Neuronal stem cell (in vitro differentiated cells): ENCODE measurements at regions not wholly inside any gene's neighbourhood (a gene's known extent, or its start where the extent isn't known, plus 50 kb on each side); places are given as distances from the start of the nearest gene placed in this dataset.

Source experiments
- DNase-seq: peaks from one replicate; pipeline ENCODE4 v3.0.0-alpha.2; 2013; ENCODE audit warnings: low spot score
- H2AFZ ChIP-seq: one replicate; pipeline ENCODE4 v1.6.1; 2013; ENCODE audit warnings: mild to moderate bottlenecking, low read length, inconsistent platforms
- H2AK5ac ChIP-seq: 2 replicates; pipeline ENCODE4 v1.6.1; 2013; ENCODE audit warnings: low read depth, mild to moderate bottlenecking, inconsistent platforms, low read length, moderate library complexity, mixed read lengths
- H2BK120ac ChIP-seq: 2 replicates; pipeline ENCODE4 v1.6.1; 2013; ENCODE audit warnings: low read depth, mild to moderate bottlenecking, inconsistent platforms, low read length, moderate library complexity, mixed read lengths
- H2BK12ac ChIP-seq: one replicate; pipeline ENCODE4 v1.6.1; 2013; ENCODE audit warnings: low read length, inconsistent platforms
- H2BK15ac ChIP-seq: 2 replicates; pipeline ENCODE4 v1.6.1; 2013; ENCODE audit warnings: mild to moderate bottlenecking, low read length, inconsistent platforms, mixed read lengths
- H2BK5ac ChIP-seq: one replicate; pipeline ENCODE4 v1.6.1; 2013; ENCODE audit warnings: inconsistent platforms, mild to moderate bottlenecking, low read length, moderate library complexity
- H3K14ac ChIP-seq: one replicate; pipeline ENCODE4 v1.6.1; 2013; ENCODE audit warnings: low read length, inconsistent platforms
- H3K18ac ChIP-seq: 2 replicates; pipeline ENCODE4 v1.6.1; 2013; ENCODE audit warnings: low read length, inconsistent platforms
- H3K23ac ChIP-seq: 2 replicates; pipeline ENCODE4 v1.6.1; 2013; ENCODE audit warnings: low read depth, mild to moderate bottlenecking, mixed read lengths, low read length, inconsistent platforms; ENCODE audit not compliant: poor library complexity
- H3K27ac ChIP-seq: replicated peaks from 3 replicates; pipeline ENCODE4 v1.5.1; 2013; ENCODE audit warnings: low read length, inconsistent platforms
- H3K27me3 ChIP-seq, 3 experiments: 2 replicates each; pipeline ENCODE4 v1.6.1; 2013; ENCODE audit warnings: low read length in 3 of 3, mild to moderate bottlenecking in 2 of 3, inconsistent platforms in 1 of 3, low read depth in 1 of 3, mixed read lengths in 1 of 3, moderate library complexity in 1 of 3; ENCODE audit not compliant: control insufficient read depth in 3 of 3, insufficient read depth in 3 of 3
- H3K36me3 ChIP-seq, 2 donors: replicated peaks in 1 of 2; 2 replicates each; pipeline ENCODE4 v1.6.1; 2013; ENCODE audit warnings: low read length in 2 of 2; ENCODE audit not compliant: control insufficient read depth in 2 of 2, insufficient read depth in 2 of 2
- H3K4ac ChIP-seq: 2 replicates; pipeline ENCODE4 v1.6.1; 2013; ENCODE audit warnings: inconsistent platforms, mild to moderate bottlenecking, low read length, moderate library complexity
- H3K4me1 ChIP-seq, 2 donors: 1 replicate in 1 of 2; 2 replicates in 1 of 2; pipeline ENCODE4 v1.6.1; 2013; ENCODE audit warnings: low read length in 2 of 2, low read depth in 1 of 2; ENCODE audit not compliant: control insufficient read depth in 2 of 2, insufficient read depth in 1 of 2
- H3K4me2 ChIP-seq: one replicate; pipeline ENCODE4 v1.6.1; 2013; ENCODE audit warnings: mild to moderate bottlenecking, low read length, inconsistent platforms; ENCODE audit not compliant: insufficient read depth, poor library complexity, severe bottlenecking
- H3K4me3 ChIP-seq, 2 donors: 2 replicates each; pipeline ENCODE4 v1.5.1; 2013; ENCODE audit warnings: low read length in 2 of 2, mild to moderate bottlenecking in 2 of 2, inconsistent platforms in 1 of 2, moderate library complexity in 1 of 2
- H3K79me1 ChIP-seq: one replicate; pipeline ENCODE4 v1.6.1; 2013; ENCODE audit warnings: low read depth, mild to moderate bottlenecking, inconsistent platforms, low read length, moderate library complexity
- H3K9ac ChIP-seq: one replicate; pipeline ENCODE4 v1.6.1; 2013; ENCODE audit warnings: mild to moderate bottlenecking, low read depth, low read length, inconsistent platforms; ENCODE audit not compliant: poor library complexity
- H3K9me3 ChIP-seq, 2 donors: replicated peaks in 1 of 2; 2 replicates each; pipeline versions ENCODE3 to v1.6.1; 2013; ENCODE audit warnings: low read length in 2 of 2, mild to moderate bottlenecking in 2 of 2, inconsistent platforms in 1 of 2, low read depth in 1 of 2, mixed read lengths in 1 of 2, moderate library complexity in 1 of 2; ENCODE audit not compliant: control insufficient read depth in 2 of 2, insufficient read depth in 1 of 2
- H4K8ac ChIP-seq: one replicate; pipeline ENCODE4 v1.6.1; 2013; ENCODE audit warnings: low read depth, mild to moderate bottlenecking, inconsistent platforms, low read length, moderate library complexity
- H4K91ac ChIP-seq: one replicate; pipeline ENCODE4 v1.6.1; 2013; ENCODE audit warnings: low read length, low read depth, mild to moderate bottlenecking, inconsistent platforms; ENCODE audit not compliant: poor library complexity
- WGBS, 2 donors: extraction: QIAGEN DNeasy Blood & Tissue Kit; methylation state at CpG; one replicate each; pipeline ENCODE4 v1.1.7; 2013; ENCODE audit warnings: missing lambda C conversion rate in 2 of 2, mixed read lengths in 1 of 2; ENCODE audit not compliant: insufficient read length in 2 of 2, insufficient replicate concordance in 1 of 2; ENCODE audit errors: extremely low coverage in 2 of 2; 5-methylcytosine and 5-hydroxymethylcytosine counted together

DNA sequence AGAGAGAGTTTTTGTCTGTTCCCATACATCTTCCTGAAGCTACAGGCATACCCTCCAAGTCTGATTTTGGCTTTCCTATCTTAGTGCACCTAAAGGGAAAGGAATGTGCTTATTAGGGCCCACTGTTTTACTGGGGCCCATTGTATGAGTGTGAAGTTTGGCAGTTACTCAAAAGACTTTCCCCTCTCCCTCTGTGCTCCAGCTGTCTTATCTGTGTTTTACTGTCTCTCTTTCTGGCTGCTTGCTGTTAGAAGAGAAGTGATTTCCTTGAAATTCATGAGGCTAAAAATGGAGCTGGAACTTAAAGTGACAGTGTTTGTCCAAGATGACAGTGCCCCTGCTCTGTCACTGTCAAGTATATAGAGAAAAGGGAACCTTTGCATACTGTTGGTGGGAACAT lies 436.2 kb downstream of the OCA2 start:
- no peak for DNase-seq
- no peak overlapping the region for H3K23ac ChIP-seq
- no peak overlapping the region for H3K4ac ChIP-seq
- H2AFZ ChIP-seq, result no peak overlapping the region
- no peak overlapping the region for H3K14ac ChIP-seq
- H3K4me1 ChIP-seq, result no peaks in the 10 kb centered on the region
- no peak overlapping the region for H2BK12ac ChIP-seq
- H3K4me2 ChIP-seq, result no peak overlapping the region
- H3K36me3 ChIP-seq, result no peaks in the 10 kb centered on the region
- no peak overlapping the region for H3K27ac ChIP-seq
- peaks cover 0 to 2% of the 10 kb centered on the region in 2 donors for H3K9me3 ChIP-seq
- no peak overlapping the region for H3K9ac ChIP-seq
- H4K8ac ChIP-seq, result no peak overlapping the region
- no peaks in the 10 kb centered on the region for H3K27me3 ChIP-seq
- no peak overlapping the region for H2BK5ac ChIP-seq
- H2BK15ac ChIP-seq, result no peak overlapping the region
- no peak overlapping the region for H2AK5ac ChIP-seq
- no peak overlapping the region for H2BK120ac ChIP-seq
- no peak overlapping the region for H3K18ac ChIP-seq
- H3K79me1 ChIP-seq, result no peaks in the 10 kb centered on the region
- no peak overlapping the region for H3K4me3 ChIP-seq
- H4K91ac ChIP-seq, result no peak overlapping the region

DNA sequence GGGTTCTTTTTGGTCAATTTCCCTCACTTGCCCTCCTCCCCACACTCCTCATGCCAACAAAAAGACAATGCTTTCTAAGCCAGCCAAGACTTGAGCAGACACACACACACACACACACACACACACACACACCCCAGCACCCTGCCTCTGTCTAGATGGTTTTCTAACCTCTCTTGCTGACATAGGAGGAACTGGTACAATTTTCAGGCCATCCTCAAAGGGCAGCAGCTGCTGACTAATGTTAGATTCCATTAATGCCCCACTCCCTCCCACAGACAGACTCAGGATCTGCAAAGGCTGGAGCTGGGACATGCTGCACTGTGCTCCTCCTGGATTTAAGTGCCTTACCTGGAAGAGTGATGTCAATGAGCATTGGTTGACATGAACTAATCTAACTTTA lies 438.4 kb downstream of the OCA2 start:
- Histone ChIP-seq H3K9ac (no peak overlapping the region), H3K4me1 (no peaks in the 10 kb centered on the region), H3K23ac (no peak overlapping the region), H3K9me3 (peaks cover 0 to 2% of the 10 kb centered on the region in 2 donors), H2BK12ac (no peak overlapping the region), H2AK5ac (no peak overlapping the region), H4K91ac (no peak overlapping the region), H3K4me3 (no peak overlapping the region), H2BK15ac (no peak overlapping the region), H2BK5ac (no peak overlapping the region), H3K14ac (no peak overlapping the region), H2AFZ (no peak overlapping the region), H3K4ac (no peak overlapping the region), H3K27ac (no peak overlapping the region), H3K27me3 (no peaks in the 10 kb centered on the region), H3K36me3 (no peaks in the 10 kb centered on the region), H2BK120ac (no peak overlapping the region), H3K18ac (no peak overlapping the region), H3K79me1 (no peaks in the 10 kb centered on the region), H4K8ac (no peak overlapping the region), H3K4me2 (no peak overlapping the region)
- DNase-seq, result no peak

DNA sequence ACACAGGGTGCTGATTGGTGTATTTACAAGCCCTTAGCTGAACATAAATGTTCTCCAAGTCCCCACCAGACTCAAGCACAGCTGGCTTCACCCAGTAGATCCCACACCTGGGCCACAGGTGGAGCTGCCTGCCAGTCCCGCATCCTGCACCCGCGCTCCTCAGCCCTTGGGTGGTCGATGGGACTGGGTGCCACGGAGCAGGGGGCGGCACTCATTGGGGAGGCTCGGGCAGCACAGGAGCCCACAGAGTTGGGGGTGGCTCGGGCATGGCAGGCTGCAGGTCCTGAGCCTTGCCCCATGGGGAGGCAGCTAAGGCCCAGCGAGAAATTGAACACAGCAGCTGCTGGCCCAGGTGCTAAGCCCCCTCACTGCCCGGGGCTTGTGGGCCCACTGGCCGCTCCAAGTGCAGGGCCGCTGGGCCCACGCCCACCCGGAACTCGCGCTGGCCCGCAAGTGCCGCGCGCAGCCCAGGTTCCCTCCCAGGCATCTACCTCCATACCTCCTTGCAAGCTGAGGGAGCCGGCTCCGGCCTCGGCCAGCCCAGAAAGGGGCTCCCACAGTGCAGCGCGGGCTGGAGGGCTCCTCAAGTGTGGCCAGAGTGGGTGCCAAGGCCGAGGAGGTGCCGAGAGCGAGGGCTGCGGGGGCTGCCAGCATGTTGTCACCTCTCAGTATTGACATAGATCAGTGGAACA lies 442.7 kb downstream of the OCA2 start:
- H3K36me3 ChIP-seq, result no peaks in the 10 kb centered on the region
- H3K18ac ChIP-seq, result no peak overlapping the region
- no peak overlapping the region for H2AFZ ChIP-seq
- no peak overlapping the region for H3K4me3 ChIP-seq
- H2BK15ac ChIP-seq, result no peak overlapping the region
- no peak overlapping the region for H2BK5ac ChIP-seq
- DNase-seq, result no peak
- no peak overlapping the region for H3K23ac ChIP-seq
- no peak overlapping the region for H2AK5ac ChIP-seq
- H3K27me3 ChIP-seq, result no peaks in the 10 kb centered on the region
- no peak overlapping the region for H3K14ac ChIP-seq
- no peak overlapping the region for H2BK120ac ChIP-seq
- no peak overlapping the region for H3K9ac ChIP-seq
- H2BK12ac ChIP-seq, result no peak overlapping the region
- no peak overlapping the region for H3K27ac ChIP-seq
- WGBS, 2 donors, result no CpG with 5 or more reads among the region's 29 CpGs
- H3K79me1 ChIP-seq, result no peaks in the 10 kb centered on the region
- H3K4me2 ChIP-seq, result no peak overlapping the region
- no peak overlapping the region for H4K91ac ChIP-seq
- H3K4ac ChIP-seq, result no peak overlapping the region
- H4K8ac ChIP-seq, result no peak overlapping the region
- no peaks in the 10 kb centered on the region for H3K4me1 ChIP-seq
- H3K9me3 ChIP-seq, result no peaks in the 10 kb centered on the region

DNA sequence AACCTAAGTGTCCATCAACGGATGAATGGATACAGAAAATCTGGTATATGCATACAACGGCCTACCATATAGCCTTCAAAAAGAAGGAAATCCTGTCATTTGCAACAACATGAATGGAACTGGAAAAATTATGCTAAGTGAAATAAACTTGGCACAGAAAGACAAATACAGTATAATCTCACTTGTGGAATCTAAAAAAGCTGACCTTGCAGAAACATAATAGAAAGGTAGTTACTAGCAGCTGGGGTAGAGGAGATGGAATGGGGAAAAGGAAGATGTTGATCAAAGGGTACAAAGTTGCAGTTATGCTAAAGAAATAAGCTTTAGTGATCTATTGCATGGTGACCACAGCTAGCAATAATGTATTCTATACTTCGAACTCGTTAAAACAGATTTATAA lies 444.1 kb downstream of the OCA2 start:
- no peak overlapping the region for H2BK12ac ChIP-seq
- no peaks in the 10 kb centered on the region for H3K79me1 ChIP-seq
- H3K36me3 ChIP-seq, result no peaks in the 10 kb centered on the region
- no peaks in the 10 kb centered on the region for H3K9me3 ChIP-seq
- H3K27me3 ChIP-seq, result no peaks in the 10 kb centered on the region
- no peak overlapping the region for H3K14ac ChIP-seq
- no peak overlapping the region for H2AK5ac ChIP-seq
- no peak overlapping the region for H3K27ac ChIP-seq
- H3K4me2 ChIP-seq, result no peak overlapping the region
- H3K18ac ChIP-seq, result no peak overlapping the region
- no peak overlapping the region for H2BK15ac ChIP-seq
- H2BK5ac ChIP-seq, result no peak overlapping the region
- no peak overlapping the region for H3K4me3 ChIP-seq
- WGBS, 2 donors, result no CpG with 5 or more reads among the region's 4 CpGs
- H3K23ac ChIP-seq, result no peak overlapping the region
- no peaks in the 10 kb centered on the region for H3K4me1 ChIP-seq
- H4K8ac ChIP-seq, result no peak overlapping the region
- DNase-seq, result no peak
- H3K9ac ChIP-seq, result no peak overlapping the region
- H3K4ac ChIP-seq, result no peak overlapping the region
- no peak overlapping the region for H2BK120ac ChIP-seq
- H2AFZ ChIP-seq, result no peak overlapping the region
- H4K91ac ChIP-seq, result no peak overlapping the region
